PC-3 (cell line): ENCODE measurements at regions not wholly inside any gene's neighbourhood (a gene's known extent, or its start where the extent isn't known, plus 50 kb on each side); places are given as distances from the start of the nearest gene placed in this dataset.

Experiments used
- CTCF ChIP-seq: fragments of 300-600 bp; sonication (generic); conservative IDR thresholded peaks from 2 replicates; pipeline ENCODE4 v1.5.1; 2017; ENCODE audit warnings: antibody characterized with exemption, low read depth, mild to moderate bottlenecking, low read length
- EZH2 ChIP-seq: fragments of 300-600 bp; sonication (generic); IDR thresholded peaks from one replicate; pipeline ENCODE4 v1.6.1; 2017; ENCODE audit warnings: antibody characterized with exemption, mild to moderate bottlenecking, low read length; ENCODE audit not compliant: unreplicated experiment

- TF ChIP-seq CTCF (no peak), EZH2 (no peak)
Observed at GRCh38 chr2:204039298-204039838, 102.8 kb downstream of the ICOS start.
